Stromal cell of bone marrow (primary cell): ENCODE measurements at regions not wholly inside any gene's neighbourhood (a gene's known extent, or its start where the extent isn't known, plus 50 kb on each side); places are given as distances from the start of the nearest gene placed in this dataset.

Experiments
- DNase-seq: peaks from one replicate; pipeline ENCODE4 v3.0.0-alpha.2; 2012; ENCODE audit warnings: low read depth

- DNase-seq: no peak
Measured at GRCh38 chr10:118175148-118175547, 128.4 kb upstream of the RAB11FIP2 start.

- DNase-seq: peak; percentile 22
Measured at GRCh38 chr10:118173296-118173695, 126.6 kb upstream of the RAB11FIP2 start.

- no peak for DNase-seq
Measured at GRCh38 chr10:118171861-118172260, 125.1 kb upstream of the RAB11FIP2 start.

- peak; percentile 88 for DNase-seq
Measured at GRCh38 chr10:118167056-118167700, 120.4 kb upstream of the RAB11FIP2 start.

- peak; percentile 13 for DNase-seq
Measured at GRCh38 chr10:118163217-118163616, 116.5 kb upstream of the RAB11FIP2 start.

GRCh38 chr10:118161461-118162246 is 114.9 kb upstream of the RAB11FIP2 start:
- no peak for DNase-seq

GRCh38 chr10:118153287-118153686 is 106.5 kb upstream of the RAB11FIP2 start:
- no peak for DNase-seq

GRCh38 chr10:118151461-118151860 is 104.7 kb upstream of the RAB11FIP2 start:
- no peak for DNase-seq

- DNase-seq: no peak
Measured at GRCh38 chr10:118148247-118148646, 101.5 kb upstream of the RAB11FIP2 start.

- DNase-seq: no peak
Measured at GRCh38 chr10:118145256-118145655, 98.5 kb upstream of the RAB11FIP2 start.

- DNase-seq: no peak
Measured at GRCh38 chr10:118141471-118141870, 94.7 kb upstream of the RAB11FIP2 start.

- peak; percentile 13 for DNase-seq
Measured at GRCh38 chr10:118139321-118139720, 92.6 kb upstream of the RAB11FIP2 start.

- DNase-seq: no peak
Measured at GRCh38 chr10:118128675-118129074, 81.9 kb upstream of the RAB11FIP2 start.

GRCh38 chr10:118118716-118119115 is 72.0 kb upstream of the RAB11FIP2 start:
- no peak for DNase-seq

GRCh38 chr10:118116715-118117449 is 70.1 kb upstream of the RAB11FIP2 start:
- DNase-seq: no peak

- DNase-seq: no peak
Measured at GRCh38 chr10:118116362-118116714, 69.6 kb upstream of the RAB11FIP2 start.

- no peak for DNase-seq
Measured at GRCh38 chr10:118115701-118116100, 69.0 kb upstream of the RAB11FIP2 start.

- DNase-seq: no peak
Measured at GRCh38 chr10:118114992-118115391, 68.3 kb upstream of the RAB11FIP2 start.

GRCh38 chr10:118112543-118113125 is 65.9 kb upstream of the RAB11FIP2 start:
- DNase-seq: no peak

- no peak for DNase-seq
Measured at GRCh38 chr10:118110750-118111149, 64.0 kb upstream of the RAB11FIP2 start.

GRCh38 chr10:118108194-118109026 is 61.7 kb upstream of the RAB11FIP2 start:
- peak; percentile 23 for DNase-seq

- DNase-seq: no peak
Measured at GRCh38 chr10:118107541-118107940, 60.8 kb upstream of the RAB11FIP2 start.
